ENCODE measurements at regions not wholly inside any gene's neighbourhood (a gene's known extent, or its start where the extent isn't known, plus 50 kb on each side); places are given as distances from the start of the nearest gene placed in this dataset.
"Not testable (repeated sequence)": the region's sequence is repeated elsewhere in the genome, so short reads cannot be mapped to it uniquely, and the experiment has no call there.

DNA sequence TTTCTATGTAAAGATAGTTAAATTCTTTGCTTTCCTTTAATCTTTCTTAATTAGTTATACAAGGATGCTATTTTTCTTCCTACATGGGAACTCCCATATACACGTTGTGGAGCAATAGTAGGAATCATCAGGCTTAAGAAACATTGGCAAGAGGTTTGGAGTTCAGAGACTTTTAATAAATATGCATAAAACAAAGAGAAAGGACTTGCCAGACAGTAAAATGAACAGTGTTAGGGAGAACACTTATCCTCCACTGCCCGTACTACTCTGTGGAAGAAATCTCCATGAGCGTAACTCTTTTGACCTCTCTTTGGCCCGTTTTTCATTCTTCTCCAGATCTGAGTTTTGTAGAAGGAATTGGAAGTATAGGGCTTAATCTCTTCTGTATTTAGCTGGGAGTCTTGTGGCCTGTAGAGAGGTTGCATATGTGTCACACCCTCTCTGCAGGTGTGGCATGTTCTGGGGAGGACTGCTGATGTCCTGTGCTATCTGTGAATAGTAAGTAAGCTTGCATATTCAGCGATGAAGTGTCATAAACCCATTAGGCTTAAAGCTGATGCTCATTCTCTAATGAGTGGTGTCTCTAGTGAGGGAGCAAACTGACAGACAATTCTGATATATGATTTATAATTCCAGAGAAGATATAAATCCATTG lies 455.4 kb upstream of the FAR2 start:
- DNase-seq: no peak

DNA sequence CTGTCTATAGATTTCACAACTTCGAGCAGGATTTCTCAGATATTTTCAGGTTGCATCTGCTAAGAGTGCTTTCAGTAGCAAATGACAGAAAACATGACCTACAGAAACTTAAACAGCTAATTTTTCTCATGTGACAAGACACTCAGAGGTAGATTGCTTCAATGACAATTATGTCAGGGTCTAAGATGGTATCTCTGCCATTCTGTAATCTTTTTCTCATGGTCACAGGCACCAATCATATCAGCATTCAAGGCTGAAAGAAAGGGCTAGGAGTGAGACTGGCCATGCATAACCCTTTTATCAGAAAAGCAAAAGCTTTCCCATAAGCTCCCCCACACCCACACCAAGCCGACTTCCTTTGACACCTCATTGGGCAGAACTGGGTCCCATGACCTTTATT lies 450.5 kb upstream of the FAR2 start:
- DNase-seq: no peak

DNA sequence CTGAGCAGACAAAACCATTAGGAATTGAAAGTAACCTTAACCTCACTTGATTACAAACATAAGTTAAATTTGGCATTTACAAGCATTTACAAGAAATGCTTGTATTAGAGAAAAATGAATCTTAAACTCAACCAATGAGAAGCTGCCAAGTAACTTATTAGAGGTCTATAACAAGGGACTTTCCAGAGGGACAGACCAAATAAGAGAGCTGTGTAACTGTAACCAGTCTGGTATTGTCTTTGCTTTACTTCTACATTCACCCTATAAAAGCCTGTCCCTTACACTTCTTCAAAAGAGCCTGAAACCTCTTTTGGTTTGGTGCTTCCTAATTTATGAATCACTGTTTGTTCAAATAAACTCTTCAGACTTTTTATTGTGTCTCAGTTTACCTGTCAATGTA lies 450.0 kb upstream of the FAR2 start:
- DNase-seq: no peak

DNA sequence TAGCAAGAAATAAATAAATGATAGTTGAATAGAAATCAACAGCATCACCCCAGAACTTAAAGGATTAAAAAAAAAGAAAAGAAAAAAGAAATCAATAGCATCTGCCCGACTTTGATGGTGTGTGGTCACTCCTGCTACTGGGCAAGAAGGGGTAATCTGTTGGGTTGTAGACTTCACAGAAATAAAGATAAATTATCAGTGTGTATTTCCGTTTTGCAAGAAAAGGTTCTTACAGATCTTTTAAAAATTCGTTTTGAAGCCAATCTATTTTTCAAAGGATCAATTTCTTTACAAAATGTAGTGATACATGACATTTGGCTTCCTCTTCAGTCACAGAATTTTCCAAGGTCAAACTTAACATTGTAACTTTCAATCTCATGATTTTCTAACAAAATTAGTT lies 448.9 kb upstream of the FAR2 start:
- no peak for DNase-seq

DNA sequence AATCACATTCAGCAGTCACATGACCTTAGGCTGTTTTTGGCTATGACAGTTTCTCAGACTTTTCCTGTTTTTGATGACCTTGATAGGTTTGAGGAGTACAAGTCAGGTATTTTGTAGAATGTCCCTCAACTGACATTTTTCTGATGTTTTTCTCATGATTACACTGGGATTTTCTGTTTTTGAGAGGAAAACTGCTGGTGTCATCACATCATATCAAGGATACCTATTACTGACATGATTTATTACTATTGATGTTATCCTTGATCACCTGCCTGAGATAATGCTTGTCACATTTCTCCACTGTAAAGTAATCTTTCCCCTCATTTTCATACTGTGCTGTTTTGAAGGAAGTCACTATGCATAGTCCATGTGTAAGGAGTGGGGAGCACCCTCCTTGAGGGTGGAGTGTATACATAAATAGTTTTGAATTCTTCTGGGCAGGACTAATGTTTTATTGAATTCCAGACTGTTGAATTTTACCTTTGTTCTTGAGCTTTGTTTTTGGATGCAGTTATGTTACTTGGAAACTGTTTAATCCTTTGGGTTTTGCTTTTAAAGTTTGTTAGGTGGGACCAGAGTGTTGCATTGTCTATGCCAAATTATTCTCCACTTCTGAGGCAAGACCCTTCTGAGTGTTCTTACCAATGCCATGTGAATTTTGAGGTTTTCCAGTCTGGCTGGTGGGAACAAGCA lies 444.5 kb upstream of the FAR2 start:
- DNase-seq: no peak

DNA sequence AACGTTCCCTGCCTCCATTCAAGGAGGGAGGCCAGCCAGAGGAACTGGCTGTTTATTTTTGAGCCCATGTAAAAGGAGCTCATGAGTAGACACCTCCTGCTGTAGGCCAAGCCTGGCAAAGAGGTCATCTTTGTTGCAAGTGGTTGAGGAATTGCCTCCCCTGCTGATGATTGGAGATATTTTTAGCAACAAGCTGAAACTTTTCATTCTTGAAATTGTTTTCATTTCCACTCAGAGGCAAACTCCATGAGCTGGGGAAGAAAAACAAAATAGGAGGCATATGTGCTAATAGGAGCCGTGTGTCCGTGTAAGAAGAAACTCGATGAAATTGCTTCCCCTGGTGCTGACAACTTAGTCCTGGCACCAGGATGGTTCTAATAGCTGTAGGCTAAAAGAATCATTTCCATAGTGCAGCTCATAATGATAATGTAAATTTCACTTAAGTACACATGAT lies 440.1 kb upstream of the FAR2 start:
- DNase-seq: peak; percentile 18 to 70

DNA sequence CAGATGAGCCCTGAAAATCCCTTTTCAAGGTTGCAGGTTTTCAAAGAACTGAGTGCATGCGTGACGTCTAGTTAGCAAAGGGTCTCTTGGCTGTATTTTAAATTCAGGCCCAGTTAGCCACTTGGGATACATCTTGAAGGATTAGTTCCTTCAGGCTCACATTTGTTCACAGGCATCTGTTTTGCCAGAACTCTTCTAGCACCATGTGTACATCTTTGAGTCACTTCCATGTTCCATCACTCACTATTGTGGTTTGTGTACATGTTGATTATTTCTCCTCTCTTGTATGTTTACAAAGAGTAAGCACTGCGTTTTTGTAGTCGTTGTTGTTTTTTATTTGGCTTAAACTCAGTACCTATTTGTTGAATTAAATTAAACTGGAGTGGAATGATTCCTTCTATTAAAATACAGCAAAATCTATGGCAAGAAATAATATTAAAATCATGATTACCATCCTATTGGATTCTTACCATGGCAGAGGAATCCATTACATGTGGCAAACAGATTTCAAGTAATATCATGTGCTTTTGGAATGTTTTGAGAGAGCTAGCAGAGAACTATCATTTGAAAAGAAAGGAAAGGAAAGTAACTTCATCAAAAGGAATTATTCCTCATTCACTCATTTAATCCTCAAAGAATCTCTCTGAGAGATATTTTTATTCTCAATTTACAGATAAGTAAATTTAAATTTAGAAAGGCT lies 438.9 kb upstream of the FAR2 start:
- DNase-seq: no peak

DNA sequence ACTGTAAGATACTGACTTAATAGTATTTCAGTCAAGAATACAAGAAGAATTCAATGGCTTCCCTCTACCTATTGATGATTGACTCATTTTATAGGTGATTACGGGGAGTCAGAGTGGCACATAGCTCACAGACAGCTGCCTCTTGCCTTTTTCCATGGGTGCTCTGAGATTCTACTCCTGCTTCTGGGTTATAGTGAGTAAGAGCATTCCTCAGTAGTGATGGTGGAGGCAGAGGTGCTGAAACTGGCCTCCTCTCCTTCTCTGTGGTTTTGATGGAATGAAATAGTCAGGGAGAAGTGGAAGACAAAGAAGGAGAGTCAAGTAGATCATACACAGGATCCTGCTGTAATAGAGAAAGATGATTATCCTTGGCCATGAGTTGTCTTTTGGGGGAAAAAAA lies 438.2 kb upstream of the FAR2 start:
- DNase-seq: no peak

DNA sequence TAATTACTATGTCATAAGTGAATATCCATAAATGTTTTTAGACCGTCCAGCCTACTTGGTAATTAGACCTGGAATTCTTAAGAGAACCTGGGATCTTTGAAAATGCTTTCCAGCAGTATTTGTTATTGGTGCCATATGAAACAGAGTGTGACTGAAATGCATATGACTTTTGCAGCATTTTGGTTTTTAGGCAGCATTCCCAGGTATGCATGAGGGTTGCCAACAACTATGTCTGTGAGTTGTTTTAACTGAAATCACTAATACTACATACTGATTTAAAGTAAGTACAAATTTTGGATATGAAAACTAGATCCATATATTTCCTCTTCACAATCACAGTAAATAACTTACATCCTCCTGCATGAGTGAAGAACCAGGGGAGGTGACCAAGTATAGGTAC lies 437.7 kb upstream of the FAR2 start:
- DNase-seq: no peak

DNA sequence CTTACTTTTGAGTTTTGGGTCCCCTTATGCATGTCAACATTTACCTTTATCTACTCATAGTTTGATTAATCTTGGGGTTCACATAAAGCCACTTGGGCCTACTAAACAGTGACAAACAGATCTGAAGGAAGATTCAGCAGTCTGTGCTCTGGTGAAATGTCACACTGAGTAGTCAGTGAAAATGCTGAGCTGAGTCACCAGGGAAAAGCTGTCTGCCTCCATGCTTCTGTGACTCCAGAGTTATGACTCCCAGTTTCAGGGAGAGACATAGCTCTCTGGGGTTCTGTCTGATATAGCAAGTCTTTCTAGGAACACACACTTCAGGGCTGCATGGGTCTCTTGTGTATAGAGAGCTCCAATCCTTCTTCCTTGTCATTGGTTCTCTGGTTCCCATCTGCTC lies 406.3 kb upstream of the FAR2 start:
- DNase-seq: no peak

DNA sequence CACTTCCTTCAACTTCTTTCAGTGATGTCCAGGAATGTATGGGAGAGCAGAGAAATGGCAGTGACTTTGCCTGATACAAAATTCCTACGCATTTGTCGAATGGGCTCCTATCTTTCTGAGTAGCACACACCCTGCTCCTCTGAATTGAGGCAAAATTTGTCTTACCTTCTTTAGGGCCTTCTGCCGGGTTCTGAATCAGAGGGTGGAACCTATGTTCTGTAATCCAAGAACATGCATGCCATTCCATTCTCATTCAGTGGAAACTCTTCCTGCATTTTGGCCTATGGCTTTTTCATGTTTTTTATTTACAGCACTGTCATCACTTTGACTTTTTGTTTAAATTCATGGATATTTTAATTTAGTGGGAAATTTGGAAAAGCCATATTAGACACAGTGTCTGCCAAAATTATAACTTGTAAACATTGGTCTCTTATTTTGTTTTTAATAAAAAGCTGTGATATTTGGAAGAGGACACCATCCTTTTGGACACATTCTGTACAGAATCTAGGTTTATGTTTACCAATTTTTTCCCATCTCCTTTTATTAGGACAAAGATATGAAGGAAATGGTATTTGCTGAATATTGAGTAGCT lies 402.2 kb upstream of the FAR2 start:
- no peak for DNase-seq

DNA sequence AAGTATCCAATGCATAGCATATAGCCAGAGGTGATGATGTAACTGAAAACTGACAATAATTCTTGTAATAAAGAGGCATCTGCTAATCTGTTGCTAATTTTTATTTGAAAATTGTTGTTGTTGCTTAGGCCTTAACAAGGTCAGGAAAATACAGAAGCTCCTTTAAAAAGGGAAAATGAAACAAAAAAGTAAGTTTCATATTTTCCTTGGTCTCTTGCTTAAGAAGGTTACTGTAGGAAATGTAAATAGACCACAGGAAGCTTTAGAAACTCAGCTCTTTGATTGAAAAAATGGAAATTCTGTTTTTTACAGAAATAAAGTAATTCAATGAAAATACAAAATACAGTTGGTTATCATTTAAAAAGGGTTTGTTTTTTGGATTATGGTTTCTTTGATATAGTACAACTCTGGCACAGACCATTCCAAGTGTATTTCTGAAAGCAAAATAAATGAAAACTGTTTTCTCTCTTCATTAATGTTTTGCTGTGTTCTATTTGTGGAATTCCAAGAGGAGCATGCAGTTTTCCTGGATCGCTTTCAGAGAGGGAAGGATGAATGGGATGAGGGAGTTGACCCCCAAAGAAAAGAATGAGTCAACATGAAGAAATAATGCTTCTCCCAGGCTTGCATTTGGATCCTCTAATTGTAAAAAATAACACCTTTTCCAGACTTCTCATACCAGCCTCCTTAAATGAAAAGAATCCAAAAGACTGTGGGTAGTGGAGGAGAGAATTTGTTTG lies 398.0 kb upstream of the FAR2 start:
- DNase-seq: no peak

DNA sequence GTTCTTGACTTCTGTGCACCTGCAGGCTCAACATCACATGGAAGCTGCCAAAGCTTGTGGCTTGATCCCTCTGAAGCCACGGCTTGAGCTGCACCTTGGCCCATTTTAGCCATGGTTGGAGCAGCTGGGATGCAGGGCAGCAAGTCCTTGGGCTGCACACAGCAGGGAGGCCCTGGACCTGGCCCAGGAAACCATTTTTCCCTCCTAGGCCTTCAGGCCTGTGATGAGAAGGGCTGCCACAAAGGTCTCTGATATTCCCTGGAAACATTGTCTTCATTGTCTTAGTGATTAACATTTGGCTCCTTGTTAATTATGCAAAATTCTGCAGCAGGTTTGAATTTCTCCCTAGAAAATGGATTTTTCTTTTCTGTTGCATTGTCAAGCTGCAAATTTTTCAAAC lies 394.1 kb upstream of the FAR2 start:
- DNase-seq: no peak

DNA sequence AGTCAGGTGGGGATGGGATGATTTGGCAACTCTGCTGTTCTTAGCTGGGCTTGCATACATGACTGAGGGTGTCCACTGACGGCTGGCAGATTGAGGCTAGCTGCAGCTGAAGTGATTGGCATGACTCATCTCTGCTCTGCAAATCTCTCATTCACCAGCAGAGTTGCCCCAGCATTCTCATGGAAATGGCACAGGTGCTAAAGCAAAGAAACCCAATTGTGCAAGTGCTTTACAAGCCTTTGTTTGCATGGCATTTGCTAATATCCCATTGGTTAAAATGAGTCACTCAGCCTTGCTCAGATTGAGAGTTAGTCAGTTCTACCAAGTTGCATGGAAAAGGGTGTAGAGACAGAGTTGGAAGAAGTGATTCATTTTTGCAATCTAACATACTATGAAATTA lies 389.7 kb upstream of the FAR2 start:
- no peak for DNase-seq

DNA sequence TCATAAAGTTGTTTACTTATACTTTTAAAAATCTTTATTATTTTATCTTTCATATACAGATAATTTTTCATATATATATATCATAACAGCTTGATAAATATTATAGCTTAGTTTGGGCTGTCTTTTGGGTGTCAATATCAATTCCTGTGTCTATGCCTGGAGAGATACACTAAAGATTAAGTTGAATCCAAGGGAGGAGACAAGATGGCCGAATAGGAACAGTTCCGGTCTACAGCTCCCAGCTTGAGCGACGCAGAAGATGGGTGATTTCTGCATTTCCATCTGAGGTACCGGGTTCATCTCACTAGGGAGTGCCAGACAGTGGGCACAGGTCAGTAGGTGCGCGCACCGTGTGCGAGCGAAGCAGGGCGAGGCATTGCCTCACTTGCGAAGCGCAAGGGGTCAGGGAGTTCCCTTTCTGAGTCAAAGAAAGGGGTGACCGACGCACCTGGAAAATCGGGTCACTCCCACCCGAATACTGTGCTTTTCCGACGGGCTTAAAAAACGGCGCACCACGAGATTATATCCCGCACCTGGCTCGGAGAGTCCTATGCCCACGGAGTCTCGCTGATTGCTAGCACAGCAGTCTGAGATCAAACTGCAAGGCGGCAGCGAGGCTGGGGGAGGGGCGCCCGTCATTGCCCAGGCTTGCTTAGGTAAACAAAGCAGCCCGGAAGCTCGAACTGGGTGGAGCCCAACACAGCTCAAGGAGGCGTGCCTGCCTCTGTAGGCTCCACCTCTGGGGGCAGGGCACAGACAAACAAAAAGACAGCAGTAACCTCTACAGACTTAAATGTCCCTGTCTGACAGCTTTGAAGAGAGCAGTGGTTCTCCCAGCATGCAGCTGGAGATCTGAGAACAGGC lies 388.8 kb upstream of the FAR2 start:
- not testable (repeated sequence) for DNase-seq

DNA sequence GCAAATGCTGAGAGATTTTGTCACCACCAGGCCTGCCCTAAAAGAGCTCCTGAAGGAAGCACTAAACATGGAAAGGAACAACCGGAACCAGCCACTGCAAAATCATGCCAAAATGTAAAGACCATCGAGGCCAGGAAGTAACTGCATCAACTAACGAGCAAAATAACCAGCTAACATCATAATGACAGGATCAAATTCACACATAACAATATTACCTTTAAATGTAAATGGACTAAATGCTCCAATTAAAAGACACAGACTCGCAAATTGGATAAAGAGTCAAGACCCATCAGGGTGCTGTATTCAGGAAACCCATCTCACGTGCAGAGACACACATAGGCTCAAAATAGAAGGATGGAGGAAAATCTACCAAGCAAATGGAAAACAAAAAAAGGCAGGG lies 387.2 kb upstream of the FAR2 start:
- not testable (repeated sequence) for DNase-seq

DNA sequence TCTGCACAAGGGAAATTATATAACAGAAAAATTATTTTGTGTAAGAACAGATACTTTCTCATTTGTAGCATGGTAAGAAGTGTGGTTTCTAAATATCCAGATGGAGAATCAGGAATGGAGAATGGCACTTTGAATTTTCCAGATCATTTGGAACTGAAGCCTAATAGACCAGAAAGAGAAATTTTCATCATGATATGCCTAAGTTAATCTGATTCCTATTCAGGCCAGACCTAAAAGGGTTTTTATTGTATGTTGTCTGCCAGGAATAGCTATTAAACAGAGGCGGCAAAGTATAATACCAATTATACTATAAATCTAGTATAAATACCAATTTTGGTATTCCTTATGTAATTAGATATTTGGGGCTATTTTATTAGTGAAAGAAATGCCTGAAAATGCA lies 382.7 kb upstream of the FAR2 start:
- peak in 1 of 2 experiments; percentile 42 for DNase-seq

DNA sequence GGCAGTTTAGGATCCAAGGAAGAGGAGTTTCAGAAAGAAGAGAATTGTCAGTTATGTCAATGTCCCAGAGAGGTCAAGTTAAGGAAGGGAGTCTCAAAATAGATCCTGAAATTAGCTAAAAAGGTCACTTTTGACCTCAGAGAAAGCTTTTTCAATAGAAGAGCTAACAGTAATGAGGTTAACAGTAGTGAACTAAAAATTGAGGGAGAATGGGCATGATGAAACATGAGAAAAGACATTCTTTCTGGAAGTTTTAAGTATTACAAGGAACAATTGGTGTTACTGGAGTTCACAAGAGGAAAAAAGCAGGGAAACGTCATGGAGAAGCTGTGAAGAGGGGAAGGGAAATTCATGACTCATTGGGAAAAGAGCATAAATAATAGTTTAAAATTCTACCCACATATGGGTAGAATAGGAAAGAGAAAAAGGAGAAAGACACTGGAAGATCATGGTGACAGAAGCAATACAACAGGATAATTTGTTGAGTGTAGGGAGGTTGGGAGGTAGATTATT lies 381.2 kb upstream of the FAR2 start:
- no peak for DNase-seq

DNA sequence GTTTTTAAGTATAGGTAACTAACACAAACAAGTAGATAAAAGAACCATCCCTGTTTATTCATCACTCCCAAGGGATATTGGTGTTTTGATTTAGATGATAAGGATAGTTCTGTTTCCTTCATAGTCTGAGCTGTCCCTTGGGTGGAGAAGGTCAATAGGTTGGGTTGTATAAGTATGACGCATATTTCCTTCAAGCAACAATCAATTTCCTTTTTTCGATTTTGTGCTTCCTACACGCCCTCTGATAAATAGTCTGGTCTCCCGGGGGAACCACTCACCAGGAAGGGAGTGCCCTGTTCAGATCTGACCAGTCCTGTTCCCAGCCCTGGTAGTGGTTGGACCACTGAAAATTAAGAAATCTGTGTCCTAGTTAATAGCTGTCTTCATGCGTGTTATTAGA lies 378.8 kb upstream of the FAR2 start:
- no peak for DNase-seq

DNA sequence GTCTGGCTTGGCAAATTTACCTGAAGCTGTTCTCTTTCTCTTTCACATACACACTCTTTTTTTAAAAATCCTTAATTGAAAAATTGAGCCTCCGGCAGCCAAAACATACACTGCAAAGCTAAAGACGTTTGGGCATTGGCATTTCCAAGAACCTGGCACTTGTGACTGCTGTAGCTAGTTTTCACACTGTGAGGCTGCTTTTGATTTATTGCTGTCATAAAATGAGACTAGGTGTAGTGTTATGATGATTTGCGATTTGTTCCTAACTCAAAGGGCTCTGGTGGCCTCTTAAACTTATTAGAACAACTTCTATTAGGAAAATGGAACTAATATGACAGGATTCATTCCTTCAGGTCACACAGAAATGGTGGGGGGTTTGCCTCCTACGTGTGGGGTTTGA lies 377.1 kb upstream of the FAR2 start:
- DNase-seq: no peak

DNA sequence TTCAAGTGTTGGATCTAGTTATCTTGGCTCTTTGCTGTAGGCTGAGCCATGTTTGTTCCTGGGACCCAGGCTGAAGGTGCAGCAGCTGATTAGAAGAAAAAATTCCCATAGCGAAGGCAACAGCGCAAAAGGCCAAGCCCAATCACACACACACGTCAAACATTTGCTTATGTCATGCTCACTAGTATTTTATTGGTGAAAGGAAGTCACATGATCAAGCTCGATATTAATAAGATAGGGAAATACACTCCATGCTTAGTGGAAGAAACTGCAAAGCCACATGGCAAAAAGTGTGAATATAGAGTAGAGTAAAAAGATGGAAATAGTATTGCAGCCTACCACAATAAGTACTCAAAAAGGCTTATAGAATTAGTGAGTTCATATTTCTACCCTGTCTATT lies 373.5 kb upstream of the FAR2 start:
- DNase-seq: no peak

DNA sequence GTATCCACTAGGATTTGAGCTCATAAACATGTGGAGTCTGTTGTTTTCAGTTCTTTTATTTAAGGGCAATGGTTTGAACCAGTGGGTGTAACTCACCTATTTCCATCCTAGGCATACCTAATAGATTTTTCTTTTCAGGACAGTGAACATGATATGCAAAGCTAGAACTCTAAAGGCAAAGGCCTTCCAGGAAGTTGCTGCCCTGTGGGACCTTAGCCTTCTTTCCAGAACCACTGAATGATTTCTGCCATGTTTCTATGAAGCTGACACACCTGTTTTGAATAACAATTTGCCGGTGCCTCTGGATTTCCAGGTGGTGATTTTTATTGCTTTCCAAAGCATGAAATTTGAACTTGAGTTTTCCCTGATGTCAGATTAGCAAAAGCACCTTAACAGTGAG lies 372.9 kb upstream of the FAR2 start:
- DNase-seq: no peak

All from NCI-H1930 (cell line).